GM23338 (cell line): ENCODE measurements at regions not wholly inside any gene's neighbourhood (a gene's known extent, or its start where the extent isn't known, plus 50 kb on each side); places are given as distances from the start of the nearest gene placed in this dataset.
A peak's percentile ranks its signal among the peaks of the same experiment; 100 is the strongest.

Experiments used
- ATAC-seq: fragments of 200-7000 bp; cut with Tn5 transposase; 3 replicates; pipeline ENCODE4 v1.9.1; 2020
- DNase-seq: peaks from one replicate; pipeline ENCODE4 v3.0.0-alpha.2; 2015; ENCODE audit warnings: low spot score
- H2AFZ ChIP-seq: fragments of 200-600 bp; sonication (generic); 2 replicates; pipeline ENCODE4 v1.8.0; 2016; ENCODE audit warnings: antibody characterized with exemption, mild to moderate bottlenecking, moderate library complexity
- H3F3A ChIP-seq: fragments of 200-600 bp; sonication (generic); replicated peaks from 2 replicates; pipeline ENCODE4 v1.8.0; 2017; ENCODE audit warnings: antibody characterized with exemption, mixed run types, low read depth
- H3K27ac ChIP-seq: fragments of 200-600 bp; sonication (generic); 2 replicates; pipeline ENCODE4 v1.6.1; 2016; ENCODE audit warnings: low read depth
- H3K27me3 ChIP-seq: fragments of 200-600 bp; sonication (generic); 2 replicates; pipeline ENCODE4 v1.8.0; 2016; ENCODE audit warnings: mild to moderate bottlenecking, mixed run types, moderate library complexity; ENCODE audit not compliant: insufficient read depth
- H3K36me3 ChIP-seq: fragments of 200-600 bp; sonication (generic); 2 replicates; pipeline ENCODE4 v1.8.0; 2016; ENCODE audit warnings: mild to moderate bottlenecking; ENCODE audit not compliant: insufficient read depth
- H3K4me1 ChIP-seq: fragments of 200-600 bp; sonication (generic); 2 replicates; pipeline ENCODE4 v1.8.0; 2016; ENCODE audit warnings: mild to moderate bottlenecking, moderate library complexity; ENCODE audit not compliant: insufficient read depth
- H3K4me2 ChIP-seq: fragments of 200-600 bp; sonication (generic); 2 replicates; pipeline ENCODE4 v1.7.1; 2017; ENCODE audit warnings: mixed run types
- H3K4me3 ChIP-seq: fragments of 200-600 bp; sonication (generic); 2 replicates; pipeline ENCODE4 v1.6.1; 2016; ENCODE audit warnings: mixed run types
- H3K79me2 ChIP-seq: fragments of 200-600 bp; sonication (generic); replicated peaks from 2 replicates; pipeline ENCODE4 v1.8.0; 2017; ENCODE audit warnings: mild to moderate bottlenecking; ENCODE audit not compliant: insufficient read depth
- H3K9me2 ChIP-seq: fragments of 200-600 bp; sonication (generic); 2 replicates; pipeline ENCODE4 v1.8.0; 2017; ENCODE audit not compliant: insufficient read depth
- H4K20me1 ChIP-seq: fragments of 200-600 bp; sonication (generic); replicated peaks from 2 replicates; pipeline ENCODE4 v1.8.0; 2017; ENCODE audit warnings: mild to moderate bottlenecking; ENCODE audit not compliant: insufficient read depth
- H3K27ac Mint-ChIP-seq: 2 replicates; pipeline ENCODE4 v1.8.0; 2020; ENCODE audit warnings: inconsistent platforms, mild to moderate bottlenecking, moderate library complexity, mixed read lengths
- H3K27me3 Mint-ChIP-seq: 3 replicates; pipeline ENCODE4 v1.8.0; 2022; ENCODE audit warnings: low read depth, mild to moderate bottlenecking, moderate library complexity, mixed read lengths, inconsistent platforms; ENCODE audit not compliant: insufficient read depth, poor library complexity
- H3K36me3 Mint-ChIP-seq: 3 replicates; pipeline ENCODE4 v1.8.0; 2021; ENCODE audit warnings: low read depth, mild to moderate bottlenecking, inconsistent platforms, moderate library complexity, mixed read lengths
- H3K4me1 Mint-ChIP-seq: 3 replicates; pipeline ENCODE4 v1.8.0; 2020; ENCODE audit warnings: mild to moderate bottlenecking, inconsistent platforms, mixed read lengths
- H3K4me3 Mint-ChIP-seq: 3 replicates; pipeline ENCODE4 v1.8.0; 2021; ENCODE audit warnings: moderate library complexity, mild to moderate bottlenecking, inconsistent platforms, mixed read lengths
- H3K9me3 Mint-ChIP-seq: 3 replicates; pipeline ENCODE4 v1.8.0; 2020; ENCODE audit warnings: moderate library complexity, mild to moderate bottlenecking, inconsistent platforms, mixed read lengths
- CREB1 ChIP-seq: fragments of 250-450 bp; sonication (Bioruptor Pico); IDR thresholded peaks from 2 replicates; pipeline ENCODE4 v1.5.0; 2020; ENCODE audit warnings: low read depth, mild to moderate bottlenecking, moderate library complexity
- EZH2phosphoT487 ChIP-seq: fragments of 200-600 bp; sonication (generic); IDR thresholded peaks from one replicate; pipeline ENCODE4 v1.8.1; 2018; ENCODE audit warnings: antibody characterized with exemption; ENCODE audit not compliant: unreplicated experiment
- NANOG ChIP-seq: IDR thresholded peaks from 2 replicates; pipeline ENCODE4 v1.6.1; 2016; ENCODE audit warnings: antibody characterized with exemption, borderline replicate concordance
- ZNF114 ChIP-seq: fragments of 250-450 bp; sonication (Bioruptor Pico); IDR thresholded peaks from 2 replicates; pipeline ENCODE4 v1.5.0; 2020; ENCODE audit warnings: mild to moderate bottlenecking, moderate library complexity
- TF ChIP-seq, protein P1 (sequence below): fragments of 250-450 bp; sonication (Bioruptor Pico); IDR thresholded peaks from 2 replicates; pipeline ENCODE4 v1.5.0; 2020; ENCODE audit warnings: mild to moderate bottlenecking, moderate library complexity
- TF ChIP-seq, protein P2 (sequence below), 2 experiments: fragments of 200-600 bp in 1 of 2; sonication (generic) in 1 of 2; conservative IDR thresholded peaks; 2 replicates each; pipeline versions ENCODE4 v1.5.1 to v1.6.1; 2016 to 2017; ENCODE audit warnings: antibody characterized with exemption in 2 of 2, low read depth in 2 of 2, mild to moderate bottlenecking in 2 of 2, moderate library complexity in 1 of 2

- Histone ChIP-seq H2AFZ (no peak overlapping the region), H3K4me3 (no peak overlapping the region), H3K9me2 (no peaks in the 10 kb centered on the region), H3K36me3 (no peaks in the 10 kb centered on the region), H3K79me2 (no peaks in the 10 kb centered on the region), H3K4me2 (no peak overlapping the region), H3K27ac (no peak overlapping the region), H4K20me1 (no peaks in the 10 kb centered on the region), H3K4me1 (0 out of 2 replicates have a peak, but pooled peaks cover 4% of the 10 kb centered on the region), H3F3A (no peaks in the 10 kb centered on the region), H3K27me3 (no peaks in the 10 kb centered on the region)
- H3K4me1 Mint-ChIP-seq, result peaks cover 8% of the 10 kb centered on the region
- no peaks in the 10 kb centered on the region for H3K9me3 Mint-ChIP-seq
- no peak overlapping the region for H3K4me3 Mint-ChIP-seq
- no peak overlapping the region; the same call in 1 of the 2 replicates for H3K27ac Mint-ChIP-seq
- DNase-seq (peak; percentile 83), ATAC-seq (peak; percentile 84)
- H3K27me3 Mint-ChIP-seq, result peaks cover 7% of the 10 kb centered on the region
- TF ChIP-seq, protein P1, sequence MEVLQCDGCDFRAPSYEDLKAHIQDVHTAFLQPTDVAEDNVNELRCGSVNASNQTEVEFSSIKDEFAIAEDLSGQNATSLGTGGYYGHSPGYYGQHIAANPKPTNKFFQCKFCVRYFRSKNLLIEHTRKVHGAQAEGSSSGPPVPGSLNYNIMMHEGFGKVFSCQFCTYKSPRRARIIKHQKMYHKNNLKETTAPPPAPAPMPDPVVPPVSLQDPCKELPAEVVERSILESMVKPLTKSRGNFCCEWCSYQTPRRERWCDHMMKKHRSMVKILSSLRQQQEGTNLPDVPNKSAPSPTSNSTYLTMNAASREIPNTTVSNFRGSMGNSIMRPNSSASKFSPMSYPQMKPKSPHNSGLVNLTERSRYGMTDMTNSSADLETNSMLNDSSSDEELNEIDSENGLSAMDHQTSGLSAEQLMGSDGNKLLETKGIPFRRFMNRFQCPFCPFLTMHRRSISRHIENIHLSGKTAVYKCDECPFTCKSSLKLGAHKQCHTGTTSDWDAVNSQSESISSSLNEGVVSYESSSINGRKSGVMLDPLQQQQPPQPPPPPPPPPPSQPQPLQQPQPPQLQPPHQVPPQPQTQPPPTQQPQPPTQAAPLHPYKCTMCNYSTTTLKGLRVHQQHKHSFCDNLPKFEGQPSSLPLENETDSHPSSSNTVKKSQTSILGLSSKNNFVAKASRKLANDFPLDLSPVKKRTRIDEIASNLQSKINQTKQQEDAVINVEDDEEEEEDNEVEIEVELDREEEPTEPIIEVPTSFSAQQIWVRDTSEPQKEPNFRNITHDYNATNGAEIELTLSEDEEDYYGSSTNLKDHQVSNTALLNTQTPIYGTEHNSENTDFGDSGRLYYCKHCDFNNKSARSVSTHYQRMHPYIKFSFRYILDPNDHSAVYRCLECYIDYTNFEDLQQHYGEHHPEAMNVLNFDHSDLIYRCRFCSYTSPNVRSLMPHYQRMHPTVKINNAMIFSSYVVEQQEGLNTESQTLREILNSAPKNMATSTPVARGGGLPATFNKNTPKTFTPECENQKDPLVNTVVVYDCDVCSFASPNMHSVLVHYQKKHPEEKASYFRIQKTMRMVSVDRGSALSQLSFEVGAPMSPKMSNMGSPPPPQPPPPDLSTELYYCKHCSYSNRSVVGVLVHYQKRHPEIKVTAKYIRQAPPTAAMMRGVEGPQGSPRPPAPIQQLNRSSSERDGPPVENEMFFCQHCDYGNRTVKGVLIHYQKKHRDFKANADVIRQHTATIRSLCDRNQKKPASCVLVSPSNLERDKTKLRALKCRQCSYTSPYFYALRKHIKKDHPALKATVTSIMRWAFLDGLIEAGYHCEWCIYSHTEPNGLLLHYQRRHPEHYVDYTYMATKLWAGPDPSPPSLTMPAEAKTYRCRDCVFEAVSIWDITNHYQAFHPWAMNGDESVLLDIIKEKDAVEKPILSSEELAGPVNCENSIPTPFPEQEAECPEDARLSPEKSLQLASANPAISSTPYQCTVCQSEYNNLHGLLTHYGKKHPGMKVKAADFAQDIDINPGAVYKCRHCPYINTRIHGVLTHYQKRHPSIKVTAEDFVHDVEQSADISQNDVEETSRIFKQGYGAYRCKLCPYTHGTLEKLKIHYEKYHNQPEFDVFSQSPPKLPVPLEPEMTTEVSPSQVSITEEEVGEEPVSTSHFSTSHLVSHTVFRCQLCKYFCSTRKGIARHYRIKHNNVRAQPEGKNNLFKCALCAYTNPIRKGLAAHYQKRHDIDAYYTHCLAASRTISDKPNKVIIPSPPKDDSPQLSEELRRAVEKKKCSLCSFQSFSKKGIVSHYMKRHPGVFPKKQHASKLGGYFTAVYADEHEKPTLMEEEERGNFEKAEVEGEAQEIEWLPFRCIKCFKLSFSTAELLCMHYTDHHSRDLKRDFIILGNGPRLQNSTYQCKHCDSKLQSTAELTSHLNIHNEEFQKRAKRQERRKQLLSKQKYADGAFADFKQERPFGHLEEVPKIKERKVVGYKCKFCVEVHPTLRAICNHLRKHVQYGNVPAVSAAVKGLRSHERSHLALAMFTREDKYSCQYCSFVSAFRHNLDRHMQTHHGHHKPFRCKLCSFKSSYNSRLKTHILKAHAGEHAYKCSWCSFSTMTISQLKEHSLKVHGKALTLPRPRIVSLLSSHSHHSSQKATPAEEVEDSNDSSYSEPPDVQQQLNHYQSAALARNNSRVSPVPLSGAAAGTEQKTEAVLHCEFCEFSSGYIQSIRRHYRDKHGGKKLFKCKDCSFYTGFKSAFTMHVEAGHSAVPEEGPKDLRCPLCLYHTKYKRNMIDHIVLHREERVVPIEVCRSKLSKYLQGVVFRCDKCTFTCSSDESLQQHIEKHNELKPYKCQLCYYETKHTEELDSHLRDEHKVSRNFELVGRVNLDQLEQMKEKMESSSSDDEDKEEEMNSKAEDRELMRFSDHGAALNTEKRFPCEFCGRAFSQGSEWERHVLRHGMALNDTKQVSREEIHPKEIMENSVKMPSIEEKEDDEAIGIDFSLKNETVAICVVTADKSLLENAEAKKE (CRISPR knock-in tag), result no peak
- TF ChIP-seq NANOG (no peak), EZH2phosphoT487 (no peak), CREB1 (CRISPR knock-in tag) (no peak), ZNF114 (CRISPR knock-in tag) (no peak)
- TF ChIP-seq, protein P2, sequence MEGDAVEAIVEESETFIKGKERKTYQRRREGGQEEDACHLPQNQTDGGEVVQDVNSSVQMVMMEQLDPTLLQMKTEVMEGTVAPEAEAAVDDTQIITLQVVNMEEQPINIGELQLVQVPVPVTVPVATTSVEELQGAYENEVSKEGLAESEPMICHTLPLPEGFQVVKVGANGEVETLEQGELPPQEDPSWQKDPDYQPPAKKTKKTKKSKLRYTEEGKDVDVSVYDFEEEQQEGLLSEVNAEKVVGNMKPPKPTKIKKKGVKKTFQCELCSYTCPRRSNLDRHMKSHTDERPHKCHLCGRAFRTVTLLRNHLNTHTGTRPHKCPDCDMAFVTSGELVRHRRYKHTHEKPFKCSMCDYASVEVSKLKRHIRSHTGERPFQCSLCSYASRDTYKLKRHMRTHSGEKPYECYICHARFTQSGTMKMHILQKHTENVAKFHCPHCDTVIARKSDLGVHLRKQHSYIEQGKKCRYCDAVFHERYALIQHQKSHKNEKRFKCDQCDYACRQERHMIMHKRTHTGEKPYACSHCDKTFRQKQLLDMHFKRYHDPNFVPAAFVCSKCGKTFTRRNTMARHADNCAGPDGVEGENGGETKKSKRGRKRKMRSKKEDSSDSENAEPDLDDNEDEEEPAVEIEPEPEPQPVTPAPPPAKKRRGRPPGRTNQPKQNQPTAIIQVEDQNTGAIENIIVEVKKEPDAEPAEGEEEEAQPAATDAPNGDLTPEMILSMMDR (conservative IDR thresholded peaks at IDR 0.05; ENCODE audit: low read depth in 2 of 2), result peak; percentile 89 to 96
- no peaks in the 10 kb centered on the region for H3K36me3 Mint-ChIP-seq
Observed at GRCh38 chr12:119938049-119938667, 50.9 kb upstream of the BICDL1 start.
